Liver (tissue), 7 donors: ENCODE measurements at regions not wholly inside any gene's neighbourhood (a gene's known extent, or its start where the extent isn't known, plus 50 kb on each side); places are given as distances from the start of the nearest gene placed in this dataset.

ENCODE experiments used
- DNase-seq: peaks from one replicate; pipeline ENCODE4 v3.0.0-alpha.2; 2017; ENCODE audit warnings: low spot score
- H3K27ac ChIP-seq, 2 donors: one replicate each; pipeline ENCODE4 v1.7.0; 2013; ENCODE audit warnings: inconsistent platforms in 2 of 2, low read length in 2 of 2, control low read depth in 1 of 2, low read depth in 1 of 2, mild to moderate bottlenecking in 1 of 2
- H3K27me3 ChIP-seq, 4 donors: one replicate each; pipeline versions ENCODE4 v1.6.1 to v1.7.0; 2013; ENCODE audit warnings: low read length in 3 of 4, inconsistent platforms in 1 of 4, mild to moderate bottlenecking in 1 of 4, moderate library complexity in 1 of 4; ENCODE audit not compliant: control insufficient read depth in 4 of 4, insufficient read depth in 4 of 4
- H3K36me3 ChIP-seq, 4 donors: one replicate each; pipeline versions ENCODE4 v1.6.1 to v1.7.0; 2013; ENCODE audit warnings: low read length in 3 of 4, mild to moderate bottlenecking in 3 of 4, low read depth in 1 of 4, moderate library complexity in 1 of 4; ENCODE audit not compliant: control insufficient read depth in 4 of 4, insufficient read depth in 3 of 4
- H3K4me1 ChIP-seq, 4 donors: one replicate each; pipeline versions ENCODE4 v1.6.1 to v1.7.0; 2013; ENCODE audit warnings: low read length in 3 of 4, mild to moderate bottlenecking in 3 of 4, moderate library complexity in 1 of 4; ENCODE audit not compliant: control insufficient read depth in 4 of 4, insufficient read depth in 4 of 4
- H3K4me3 ChIP-seq, 3 donors: one replicate each; pipeline versions ENCODE4 v1.6.1 to v1.7.0; 2013; ENCODE audit warnings: low read length in 3 of 3, control low read depth in 1 of 3, low read depth in 1 of 3, mild to moderate bottlenecking in 1 of 3
- H3K9ac ChIP-seq, 2 donors: one replicate each; pipeline ENCODE4 v1.7.0; 2013; ENCODE audit warnings: low read length in 2 of 2, mild to moderate bottlenecking in 2 of 2, moderate library complexity in 2 of 2, control low read depth in 1 of 2, low read depth in 1 of 2
- H3K9me3 ChIP-seq, 4 donors: one replicate each; pipeline versions ENCODE4 v1.6.1 to v1.7.0; 2013; ENCODE audit warnings: low read length in 3 of 4; ENCODE audit not compliant: control insufficient read depth in 4 of 4
- ATF3 ChIP-seq: IDR thresholded peaks from 2 replicates; pipeline ENCODE4 v1.6.1; 2016; ENCODE audit warnings: antibody characterized with exemption
- FOXA1 ChIP-seq: IDR thresholded peaks from 2 replicates; pipeline ENCODE4 v1.6.1; 2016; ENCODE audit warnings: antibody characterized with exemption
- HNF4A ChIP-seq, 2 donors: conservative IDR thresholded peaks; 2 replicates each; pipeline ENCODE4 v1.6.1; 2016; ENCODE audit warnings: antibody characterized with exemption in 2 of 2, mild to moderate bottlenecking in 2 of 2
- HNF4G ChIP-seq: IDR thresholded peaks from 2 replicates; pipeline ENCODE4 v1.6.1; 2016; ENCODE audit warnings: antibody characterized with exemption
- RAD21 ChIP-seq, 2 donors: IDR thresholded peaks; 2 replicates each; pipeline ENCODE4 v1.6.1; 2016; ENCODE audit warnings: antibody characterized with exemption in 2 of 2, mild to moderate bottlenecking in 2 of 2
- RXRA ChIP-seq, 2 donors: IDR thresholded peaks; 2 replicates each; pipeline ENCODE4 v1.6.1; 2017 to 2018; ENCODE audit warnings: antibody characterized with exemption in 2 of 2, mild to moderate bottlenecking in 1 of 2
- SP1 ChIP-seq: IDR thresholded peaks from 2 replicates; pipeline ENCODE4 v1.6.1; 2018; ENCODE audit warnings: antibody characterized with exemption, mild to moderate bottlenecking
- YY1 ChIP-seq: IDR thresholded peaks from 2 replicates; pipeline ENCODE4 v1.6.1; 2016; ENCODE audit warnings: antibody characterized with exemption, mild to moderate bottlenecking
- ZBTB33 ChIP-seq: IDR thresholded peaks from 2 replicates; pipeline ENCODE4 v1.6.1; 2016; ENCODE audit warnings: antibody characterized with exemption
- WGBS: extraction: QIAGEN DNeasy Blood & Tissue Kit; methylation state at CpG from one replicate; pipeline ENCODE4 v1.1.7; 2013; 5-methylcytosine and 5-hydroxymethylcytosine counted together
- TF ChIP-seq, protein P1 (sequence below): IDR thresholded peaks from 2 replicates; pipeline ENCODE4 v1.6.1; 2016; ENCODE audit warnings: antibody characterized with exemption
- TF ChIP-seq, protein P2 (sequence below): IDR thresholded peaks from 2 replicates; pipeline ENCODE4 v1.6.1; 2016; ENCODE audit warnings: antibody characterized with exemption, mild to moderate bottlenecking
- donor health status: healthy.
- donor health status: healthy.
- donor health status: healthy.
- donor health status: healthy.

- Histone ChIP-seq H3K27ac (no peak overlapping the region), H3K27me3 (no peaks in the 10 kb centered on the region), H3K4me3 (no peak overlapping the region), H3K9me3 (no peaks in the 10 kb centered on the region), H3K36me3 (no peaks in the 10 kb centered on the region), H3K9ac (no peak overlapping the region), H3K4me1 (no peaks in the 10 kb centered on the region)
- no peak for TF ChIP-seq ZBTB33
- TF ChIP-seq HNF4G: no peak
- TF ChIP-seq ATF3: no peak
- TF ChIP-seq, protein P1, sequence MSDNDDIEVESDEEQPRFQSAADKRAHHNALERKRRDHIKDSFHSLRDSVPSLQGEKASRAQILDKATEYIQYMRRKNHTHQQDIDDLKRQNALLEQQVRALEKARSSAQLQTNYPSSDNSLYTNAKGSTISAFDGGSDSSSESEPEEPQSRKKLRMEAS: no peak
- no peak for TF ChIP-seq RAD21 (IDR thresholded peaks at IDR 0.05)
- WGBS: 74% methylated on average over 5 of the region's 5 CpGs
- no peak for DNase-seq
Observed at GRCh38 chr13:85074543-85075313, 724.5 kb downstream of the SLITRK6 start.

DNA sequence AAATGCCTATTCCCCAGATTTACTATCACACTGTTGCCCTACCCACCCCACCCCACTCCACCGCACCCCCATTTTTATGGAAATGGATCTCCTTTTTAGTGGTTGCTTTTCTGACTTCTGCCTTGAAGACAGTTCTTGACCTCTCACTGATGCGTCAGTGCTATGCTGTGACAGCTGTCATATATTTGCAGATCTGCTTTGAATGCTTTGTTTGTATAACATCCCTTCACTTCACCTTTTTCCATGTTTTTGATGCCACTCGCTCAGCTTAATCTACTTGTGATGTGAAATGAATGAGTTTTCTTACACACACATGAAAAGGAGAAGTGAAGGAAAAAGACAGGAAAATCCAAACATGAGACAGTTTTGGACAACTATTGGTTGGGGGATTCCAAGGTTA is 731.0 kb downstream of the SLITRK6 start:
- no peaks in the 10 kb centered on the region for H3K27me3 ChIP-seq
- no peaks in the 10 kb centered on the region for H3K4me1 ChIP-seq
- WGBS: 83% methylated on average over 3 of the region's 3 CpGs
- H3K9me3 ChIP-seq: no peaks in the 10 kb centered on the region
- no peak overlapping the region for H3K4me3 ChIP-seq
- no peaks in the 10 kb centered on the region for H3K36me3 ChIP-seq
- no peak for DNase-seq
- no peak overlapping the region for H3K9ac ChIP-seq
- H3K27ac ChIP-seq: no peak overlapping the region
- no peak for TF ChIP-seq ZBTB33

- H3K36me3 ChIP-seq: no peaks in the 10 kb centered on the region
- no peaks in the 10 kb centered on the region for H3K27me3 ChIP-seq
- DNase-seq: no peak
- H3K9ac ChIP-seq: no peak overlapping the region
- H3K4me3 ChIP-seq: no peak overlapping the region
- WGBS: 61% methylated on average over 1 of the region's 1 CpG
- H3K9me3 ChIP-seq: peaks cover 0 to 1% (median 0%) of the 10 kb centered on the region in 4 donors
- H3K4me1 ChIP-seq: no peaks in the 10 kb centered on the region
- TF ChIP-seq, protein P1: no peak
- TF ChIP-seq SP1: no peak
- no peak for TF ChIP-seq YY1
- no peak for TF ChIP-seq RAD21 (IDR thresholded peaks at IDR 0.05)
- no peak for TF ChIP-seq ZBTB33
- TF ChIP-seq, protein P2, sequence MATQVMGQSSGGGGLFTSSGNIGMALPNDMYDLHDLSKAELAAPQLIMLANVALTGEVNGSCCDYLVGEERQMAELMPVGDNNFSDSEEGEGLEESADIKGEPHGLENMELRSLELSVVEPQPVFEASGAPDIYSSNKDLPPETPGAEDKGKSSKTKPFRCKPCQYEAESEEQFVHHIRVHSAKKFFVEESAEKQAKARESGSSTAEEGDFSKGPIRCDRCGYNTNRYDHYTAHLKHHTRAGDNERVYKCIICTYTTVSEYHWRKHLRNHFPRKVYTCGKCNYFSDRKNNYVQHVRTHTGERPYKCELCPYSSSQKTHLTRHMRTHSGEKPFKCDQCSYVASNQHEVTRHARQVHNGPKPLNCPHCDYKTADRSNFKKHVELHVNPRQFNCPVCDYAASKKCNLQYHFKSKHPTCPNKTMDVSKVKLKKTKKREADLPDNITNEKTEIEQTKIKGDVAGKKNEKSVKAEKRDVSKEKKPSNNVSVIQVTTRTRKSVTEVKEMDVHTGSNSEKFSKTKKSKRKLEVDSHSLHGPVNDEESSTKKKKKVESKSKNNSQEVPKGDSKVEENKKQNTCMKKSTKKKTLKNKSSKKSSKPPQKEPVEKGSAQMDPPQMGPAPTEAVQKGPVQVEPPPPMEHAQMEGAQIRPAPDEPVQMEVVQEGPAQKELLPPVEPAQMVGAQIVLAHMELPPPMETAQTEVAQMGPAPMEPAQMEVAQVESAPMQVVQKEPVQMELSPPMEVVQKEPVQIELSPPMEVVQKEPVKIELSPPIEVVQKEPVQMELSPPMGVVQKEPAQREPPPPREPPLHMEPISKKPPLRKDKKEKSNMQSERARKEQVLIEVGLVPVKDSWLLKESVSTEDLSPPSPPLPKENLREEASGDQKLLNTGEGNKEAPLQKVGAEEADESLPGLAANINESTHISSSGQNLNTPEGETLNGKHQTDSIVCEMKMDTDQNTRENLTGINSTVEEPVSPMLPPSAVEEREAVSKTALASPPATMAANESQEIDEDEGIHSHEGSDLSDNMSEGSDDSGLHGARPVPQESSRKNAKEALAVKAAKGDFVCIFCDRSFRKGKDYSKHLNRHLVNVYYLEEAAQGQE: no peak
- no peak for TF ChIP-seq HNF4A (conservative IDR thresholded peaks at IDR 0.05)
- TF ChIP-seq FOXA1: no peak
- TF ChIP-seq ATF3: no peak
- TF ChIP-seq RXRA (IDR thresholded peaks at IDR 0.05): no peak
- H3K27ac ChIP-seq: no peak overlapping the region
Observed at GRCh38 chr13:85040215-85040614, 759.0 kb downstream of the SLITRK6 start.
